GM19372 (cell line): ENCODE measurements at regions not wholly inside any gene's neighbourhood (a gene's known extent, or its start where the extent isn't known, plus 50 kb on each side); places are given as distances from the start of the nearest gene placed in this dataset.
"Not testable (repeated sequence)": the region's sequence is repeated elsewhere in the genome, so short reads cannot be mapped to it uniquely, and the experiment has no call there.

Experiments
- ATAC-seq: cut with Tn5 transposase; IDR thresholded peaks from one replicate; pipeline ENCODE4 v1.9.1; 2021; ENCODE audit warnings: mild to moderate bottlenecking, low read depth, moderate library complexity; ENCODE audit not compliant: unreplicated experiment

GRCh38 chr3:190995156-190995555 is 132.7 kb upstream of the GMNC start:
- no peak for ATAC-seq

GRCh38 chr3:190990898-190991297 is 128.4 kb upstream of the GMNC start:
- ATAC-seq, result no peak

- no peak for ATAC-seq
Observed at GRCh38 chr3:190989218-190989617, 126.7 kb upstream of the GMNC start.

- no peak for ATAC-seq
Observed at GRCh38 chr3:190988102-190988501, 125.6 kb upstream of the GMNC start.

GRCh38 chr3:190984502-190985244 is 122.2 kb upstream of the GMNC start:
- no peak for ATAC-seq

GRCh38 chr3:190983875-190984274 is 121.4 kb upstream of the GMNC start:
- ATAC-seq, result no peak

GRCh38 chr3:190973771-190974170 is 111.3 kb upstream of the GMNC start:
- ATAC-seq, result no peak

- ATAC-seq, result no peak
Observed at GRCh38 chr3:190972840-190973270, 110.4 kb upstream of the GMNC start.

GRCh38 chr3:190972196-190972595 is 109.7 kb upstream of the GMNC start:
- ATAC-seq, result no peak

- no peak for ATAC-seq
Observed at GRCh38 chr3:190970560-190970959, 108.1 kb upstream of the GMNC start.

- no peak for ATAC-seq
Observed at GRCh38 chr3:190968616-190969015, 106.1 kb upstream of the GMNC start.

GRCh38 chr3:190964931-190965330 is 102.4 kb upstream of the GMNC start:
- ATAC-seq, result not testable (repeated sequence)

GRCh38 chr3:190959077-190959476 is 96.6 kb upstream of the GMNC start:
- ATAC-seq, result no peak

GRCh38 chr3:190941694-190942260 is 79.3 kb upstream of the GMNC start:
- no peak for ATAC-seq

- ATAC-seq, result not testable (repeated sequence)
Observed at GRCh38 chr3:190934616-190935015, 72.1 kb upstream of the GMNC start.

- ATAC-seq, result no peak
Observed at GRCh38 chr3:190926619-190927018, 64.1 kb upstream of the GMNC start.

GRCh38 chr3:190912736-190913135 is 50.2 kb upstream of the GMNC start:
- ATAC-seq, result no peak
